IMR-90 (cell line): ENCODE measurements at regions not wholly inside any gene's neighbourhood (a gene's known extent, or its start where the extent isn't known, plus 50 kb on each side); places are given as distances from the start of the nearest gene placed in this dataset.

Experiments
- ATAC-seq: fragments of 200-7000 bp; cut with Tn5 transposase; 2 replicates; pipeline ENCODE4 v1.9.1; 2020; ENCODE audit warnings: low read depth, mild to moderate bottlenecking, moderate library complexity
- BruUV-seq: library from RNA; stranded (reverse); fragments of 400-500 nt; replicated peaks from 2 replicates; lab custom pipeline; 2021; lab: Mats Ljungman, UMichigan
- CTCF ChIA-PET: fragments of 300-600 bp; formaldehyde crosslinking; extraction: SDS; loops from one replicate; lab custom pipeline; 2021; ENCODE audit warnings: antibody characterized with exemption; lab: Yijun Ruan, JAX
- POLR2A ChIA-PET: fragments of 300-600 bp; sonication (Branson Sonifier 250); formaldehyde crosslinking; loops from one replicate; lab custom pipeline; 2022; ENCODE audit warnings: antibody characterized with exemption; ENCODE audit not compliant: unreplicated experiment; lab: Charles Lee
- DNase-seq: peaks from one replicate; pipeline ENCODE4 v3.0.0; 2013
- H2AFZ ChIP-seq: replicated peaks from 2 replicates; pipeline ENCODE3; 2013; ENCODE audit warnings: low read length, mild to moderate bottlenecking; ENCODE audit not compliant: poor library complexity
- H2AK5ac ChIP-seq: 2 replicates; pipeline ENCODE4 v1.6.1; 2013; ENCODE audit warnings: low read depth, low read length, inconsistent platforms
- H2AK9ac ChIP-seq: replicated peaks from 2 replicates; pipeline ENCODE3; 2013; ENCODE audit warnings: mild to moderate bottlenecking, low read depth, low read length, moderate library complexity; ENCODE audit not compliant: poor library complexity
- H2BK120ac ChIP-seq: 2 replicates; pipeline ENCODE4 v1.6.1; 2013; ENCODE audit warnings: low read depth, low read length, inconsistent platforms
- H2BK15ac ChIP-seq: 3 replicates; pipeline ENCODE4 v1.6.1; 2013; ENCODE audit warnings: low read depth, low read length, inconsistent platforms
- H2BK20ac ChIP-seq: 2 replicates; pipeline ENCODE4 v1.6.1; 2013; ENCODE audit warnings: low read depth, mild to moderate bottlenecking, inconsistent platforms, low read length, moderate library complexity
- H2BK5ac ChIP-seq: 2 replicates; pipeline ENCODE4 v1.6.1; 2013; ENCODE audit warnings: mild to moderate bottlenecking, low read depth, low read length, inconsistent platforms; ENCODE audit not compliant: poor library complexity, severe bottlenecking
- H3K14ac ChIP-seq: replicated peaks from 2 replicates; pipeline ENCODE4 v1.6.1; 2013; ENCODE audit warnings: low read depth, low read length, inconsistent platforms
- H3K18ac ChIP-seq: 2 replicates; pipeline ENCODE4 v1.6.1; 2013; ENCODE audit warnings: low read depth, low read length, control low read depth
- H3K23ac ChIP-seq: 2 replicates; pipeline ENCODE4 v1.6.1; 2013; ENCODE audit warnings: low read depth, low read length, inconsistent platforms
- H3K27ac ChIP-seq: 2 replicates; pipeline ENCODE4 v1.5.1; 2013; ENCODE audit warnings: mild to moderate bottlenecking, control low read depth, low read length; ENCODE audit not compliant: insufficient read depth
- H3K27me3 ChIP-seq: 2 replicates; pipeline ENCODE4 v1.6.1; 2013; ENCODE audit warnings: low read length; ENCODE audit not compliant: control insufficient read depth, insufficient read depth
- H3K36me3 ChIP-seq: 2 replicates; pipeline ENCODE4 v1.6.1; 2013; ENCODE audit warnings: low read length, mixed read lengths; ENCODE audit not compliant: control insufficient read depth, insufficient read depth
- H3K4ac ChIP-seq: 2 replicates; pipeline ENCODE4 v1.6.1; 2013; ENCODE audit warnings: low read depth, low read length, inconsistent platforms
- H3K4me1 ChIP-seq: 2 replicates; pipeline ENCODE4 v1.6.1; 2013; ENCODE audit warnings: low read length, mixed read lengths; ENCODE audit not compliant: control insufficient read depth, insufficient read depth
- H3K4me2 ChIP-seq: 2 replicates; pipeline ENCODE4 v1.6.1; 2013; ENCODE audit warnings: low read depth, mild to moderate bottlenecking, control low read depth, low read length, moderate library complexity
- H3K4me3 ChIP-seq: 2 replicates; pipeline ENCODE4 v1.5.1; 2013; ENCODE audit warnings: low read depth, mild to moderate bottlenecking, control low read depth, low read length, moderate library complexity; ENCODE audit not compliant: insufficient read depth
- H3K56ac ChIP-seq: 2 replicates; pipeline ENCODE4 v1.6.1; 2013; ENCODE audit warnings: low read length, inconsistent platforms; ENCODE audit not compliant: insufficient read depth; ENCODE audit errors: extremely low read depth
- H3K79me1 ChIP-seq, 2 experiments: 2 replicates each; pipeline ENCODE4 v1.6.1; 2013; ENCODE audit warnings: low read length in 2 of 2, inconsistent platforms in 1 of 2, low read depth in 1 of 2
- H3K9ac ChIP-seq: 2 replicates; pipeline ENCODE4 v1.6.1; 2013; ENCODE audit warnings: low read depth, low read length, control low read depth
- H3K9me1 ChIP-seq: 2 replicates; pipeline ENCODE4 v1.6.1; 2013; ENCODE audit warnings: low read length, inconsistent platforms; ENCODE audit not compliant: insufficient read depth
- H3K9me3 ChIP-seq: 2 replicates; pipeline ENCODE4 v1.6.1; 2013; ENCODE audit warnings: low read length; ENCODE audit not compliant: control insufficient read depth, insufficient read depth
- H4K20me1 ChIP-seq: 2 replicates; pipeline ENCODE4 v1.6.1; 2013; ENCODE audit warnings: low read length, inconsistent platforms; ENCODE audit not compliant: insufficient read depth
- H4K5ac ChIP-seq: 2 replicates; pipeline ENCODE4 v1.6.1; 2013; ENCODE audit warnings: mild to moderate bottlenecking, low read depth, low read length, control low read depth
- H4K8ac ChIP-seq, 2 experiments: 2 replicates each; pipeline ENCODE4 v1.6.1; 2013; ENCODE audit warnings: low read depth in 2 of 2, low read length in 2 of 2, control low read depth in 1 of 2, inconsistent platforms in 1 of 2
- H4K91ac ChIP-seq: 2 replicates; pipeline ENCODE4 v1.6.1; 2013; ENCODE audit warnings: low read depth, low read length, inconsistent platforms; ENCODE audit not compliant: insufficient read depth
- MXI1 ChIP-seq: IDR thresholded peaks from 2 replicates; pipeline ENCODE4 v1.6.1; 2012; ENCODE audit warnings: low read depth, mild to moderate bottlenecking, low read length, moderate library complexity, borderline replicate concordance
- WGBS, 2 experiments: methylation state at CpG; one replicate each; pipeline versions ENCODE4 v1.1.5 to v1.1.7; 2013; ENCODE audit warnings: missing lambda C conversion rate in 2 of 2; ENCODE audit not compliant: insufficient read length in 1 of 2; ENCODE audit errors: extremely low coverage in 2 of 2; 5-methylcytosine and 5-hydroxymethylcytosine counted together
- dilution Hi-C: fragments of 300-500 bp; cut with HindIII; formaldehyde crosslinking; loops from one replicate; pipeline ENCODE4 v1.14.3; 2018; ENCODE audit warnings: low sequenced_read_pairs; ENCODE audit not compliant: unreplicated experiment
- in situ Hi-C: fragments of 300-500 bp; cut with MboI; formaldehyde crosslinking; loops from 3 replicates; pipeline ENCODE4 v1.14.3; 2019; ENCODE audit warnings: low sequenced_read_pairs, inconsistent platforms, mixed read lengths
- intact Hi-C: fragments of 100-400 bp; cut with micrococcal nuclease; formaldehyde crosslinking; loops from 2 replicates; pipeline ENCODE4 v1.10.0; 2022
- TF ChIP-seq, protein P1 (sequence below): fragments of 150-350 bp; IDR thresholded peaks from 2 replicates; pipeline ENCODE4 v1.6.1; 2016; ENCODE audit warnings: low read depth, mild to moderate bottlenecking, low read length, moderate library complexity, borderline replicate concordance

DNA sequence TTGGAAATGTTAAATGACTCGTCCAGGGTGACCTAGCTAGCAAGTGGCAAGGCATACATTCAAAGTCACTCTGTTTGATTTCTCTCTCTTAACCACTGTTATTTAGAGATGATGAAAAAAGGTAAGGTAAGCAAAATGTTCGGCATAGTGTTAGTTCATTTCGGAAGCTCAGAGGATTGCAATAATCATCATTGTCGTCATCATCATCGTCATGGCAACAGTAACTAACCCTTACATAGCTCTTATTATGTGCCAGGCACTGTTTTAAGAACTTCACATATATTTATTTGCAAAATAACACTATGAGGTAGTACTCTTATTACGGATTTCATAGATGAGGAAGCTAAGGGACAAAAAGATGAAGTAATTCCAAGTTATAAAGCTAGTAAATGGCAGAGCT, 292.7 kb upstream of the CXCR4 start:
- in situ Hi-C loops, result no loop called here
- POLR2A ChIA-PET, result no interaction called here
- Histone ChIP-seq H4K8ac (no peak overlapping the region), H3K4ac (no peak overlapping the region), H3K9me3 (no peaks in the 10 kb centered on the region), H2BK20ac (no peak overlapping the region), H3K4me3 (no peak overlapping the region), H3K27ac (no peak overlapping the region), H3K23ac (no peak overlapping the region), H3K79me1 (no peaks in the 10 kb centered on the region), H3K56ac (no peak overlapping the region), H3K4me2 (no peak overlapping the region), H2BK5ac (no peak overlapping the region), H3K36me3 (no peaks in the 10 kb centered on the region), H4K5ac (no peak overlapping the region), H2BK15ac (no peak overlapping the region), H2BK120ac (no peak overlapping the region), H4K91ac (no peak overlapping the region), H3K18ac (no peak overlapping the region), H2AK5ac (no peak overlapping the region), H4K20me1 (no peaks in the 10 kb centered on the region), H3K9me1 (no peaks in the 10 kb centered on the region), H3K27me3 (no peaks in the 10 kb centered on the region), H2AK9ac (no peak overlapping the region), H3K14ac (no peak overlapping the region), H3K4me1 (no peaks in the 10 kb centered on the region), H2AFZ (no peak overlapping the region), H3K9ac (no peak overlapping the region)
- CTCF ChIA-PET, result interaction anchor here (0.5 to 1.2 kb wide), 3 partner anchors 13 to 662 kb away, joined by 3 to 4 read pairs (median 3); no protein-coding TSS in a partner anchor
- DNase-seq, result no peak
- intact Hi-C loops, result no loop called here
- ATAC-seq, result no peak
- no CpG with 5 or more reads among the region's 6 CpGs for WGBS, 2 experiments
- dilution Hi-C loops, result no loop called here
- no TSS peak for BruUV-seq
- TF ChIP-seq MXI1, result no peak
- TF ChIP-seq, protein P1, sequence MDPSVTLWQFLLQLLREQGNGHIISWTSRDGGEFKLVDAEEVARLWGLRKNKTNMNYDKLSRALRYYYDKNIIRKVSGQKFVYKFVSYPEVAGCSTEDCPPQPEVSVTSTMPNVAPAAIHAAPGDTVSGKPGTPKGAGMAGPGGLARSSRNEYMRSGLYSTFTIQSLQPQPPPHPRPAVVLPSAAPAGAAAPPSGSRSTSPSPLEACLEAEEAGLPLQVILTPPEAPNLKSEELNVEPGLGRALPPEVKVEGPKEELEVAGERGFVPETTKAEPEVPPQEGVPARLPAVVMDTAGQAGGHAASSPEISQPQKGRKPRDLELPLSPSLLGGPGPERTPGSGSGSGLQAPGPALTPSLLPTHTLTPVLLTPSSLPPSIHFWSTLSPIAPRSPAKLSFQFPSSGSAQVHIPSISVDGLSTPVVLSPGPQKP, result no peak
